Superior temporal gyrus (tissue), 1 donor: ENCODE measurements at regions not wholly inside any gene's neighbourhood (a gene's known extent, or its start where the extent isn't known, plus 50 kb on each side); places are given as distances from the start of the nearest gene placed in this dataset.
"Not testable (repeated sequence)": the region's sequence is repeated elsewhere in the genome, so short reads cannot be mapped to it uniquely, and the experiment has no call there.

ENCODE experiments used
- DNase-seq: peaks from one replicate; pipeline ENCODE4 v3.0.0-alpha.2; 2016; ENCODE audit errors: extremely low spot score

GRCh38 chr12:116361414-116362223 is 84.1 kb upstream of the MED13L start:
- no peak for DNase-seq

GRCh38 chr12:116365114-116365513 is 87.6 kb upstream of the MED13L start:
- DNase-seq: no peak

- no peak for DNase-seq
Observed at GRCh38 chr12:116365606-116366455, 88.3 kb upstream of the MED13L start.

- DNase-seq: no peak
Observed at GRCh38 chr12:116366456-116366776, 88.9 kb upstream of the MED13L start.

- DNase-seq: no peak
Observed at GRCh38 chr12:116366824-116367223, 89.3 kb upstream of the MED13L start.

GRCh38 chr12:116368196-116369194 is 91.0 kb upstream of the MED13L start:
- no peak for DNase-seq

- DNase-seq: no peak
Observed at GRCh38 chr12:116370004-116370404, 92.5 kb upstream of the MED13L start.

- no peak for DNase-seq
Observed at GRCh38 chr12:116370886-116371580, 93.5 kb upstream of the MED13L start.

- DNase-seq: no peak
Observed at GRCh38 chr12:116372815-116373214, 95.3 kb upstream of the MED13L start.

GRCh38 chr12:116373572-116374206 is 96.2 kb upstream of the MED13L start:
- no peak for DNase-seq

- no peak for DNase-seq
Observed at GRCh38 chr12:116374207-116374606, 96.7 kb upstream of the MED13L start.

GRCh38 chr12:116375278-116375842 is 97.9 kb upstream of the MED13L start:
- no peak for DNase-seq

GRCh38 chr12:116376354-116377193 is 99.1 kb upstream of the MED13L start:
- DNase-seq: no peak

- not testable (repeated sequence) for DNase-seq
Observed at GRCh38 chr12:116377194-116377571, 99.7 kb upstream of the MED13L start.

- no peak for DNase-seq
Observed at GRCh38 chr12:116378002-116378401, 100.5 kb upstream of the MED13L start.

GRCh38 chr12:116380108-116380507 is 102.6 kb upstream of the MED13L start:
- no peak for DNase-seq

GRCh38 chr12:116380740-116381139 is 103.2 kb upstream of the MED13L start:
- not testable (repeated sequence) for DNase-seq

- DNase-seq: no peak
Observed at GRCh38 chr12:116381240-116381743, 103.8 kb upstream of the MED13L start.
